OCI-LY3 (cell line): ENCODE measurements at regions not wholly inside any gene's neighbourhood (a gene's known extent, or its start where the extent isn't known, plus 50 kb on each side); places are given as distances from the start of the nearest gene placed in this dataset.
"Not testable (repeated sequence)": the region's sequence is repeated elsewhere in the genome, so short reads cannot be mapped to it uniquely, and the experiment has no call there.

Source experiments
- H2AFZ ChIP-seq: fragments of 200-600, 300-600 bp; shearing (Covaris generic); 2 replicates; pipeline ENCODE4 v1.6.0; 2014; ENCODE audit warnings: antibody characterized with exemption, low read depth, low read length
- H3K27ac ChIP-seq: fragments of 200-600, 300-600 bp; sonication (generic); 2 replicates; pipeline ENCODE4 v1.5.1; 2014; ENCODE audit warnings: mild to moderate bottlenecking, low read length, moderate library complexity, mixed read lengths
- H3K27me3 ChIP-seq: fragments of 200-600, 300-600 bp; sonication (generic); 2 replicates; pipeline ENCODE4 v1.6.1; 2014; ENCODE audit warnings: low read depth, low read length, mixed read lengths
- H3K36me3 ChIP-seq: fragments of 200-600, 300-600 bp; sonication (generic); replicated peaks from 2 replicates; pipeline ENCODE3; 2014; ENCODE audit warnings: low read depth, low read length, mixed read lengths
- H3K4me1 ChIP-seq: fragments of 300-600, 200-600 bp; sonication (generic); 2 replicates; pipeline ENCODE4 v1.6.1; 2014; ENCODE audit warnings: low read length, mixed read lengths
- H3K4me2 ChIP-seq: fragments of 200-600, 300-600 bp; sonication (generic); 2 replicates; pipeline ENCODE4 v1.6.1; 2014; ENCODE audit warnings: low read length, mixed read lengths
- H3K4me3 ChIP-seq: fragments of 300-600, 200-600 bp; sonication (generic); 2 replicates; pipeline ENCODE4 v1.5.1; 2014; ENCODE audit warnings: antibody characterized with exemption, mild to moderate bottlenecking, low read length, moderate library complexity
- H3K79me2 ChIP-seq: fragments of 300-600, 200-600 bp; shearing (Covaris generic); 2 replicates; pipeline ENCODE4 v1.6.1; 2014; ENCODE audit warnings: mild to moderate bottlenecking, low read length, mixed read lengths
- H3K9ac ChIP-seq: fragments of 300-600, 200-600 bp; shearing (Covaris generic); 2 replicates; pipeline ENCODE4 v1.6.0; 2014; ENCODE audit warnings: mild to moderate bottlenecking, low read length, moderate library complexity
- H3K9me3 ChIP-seq: fragments of 200-600, 300-600 bp; shearing (Covaris generic); 2 replicates; pipeline ENCODE4 v1.6.1; 2014; ENCODE audit warnings: low read length, mixed read lengths; ENCODE audit not compliant: insufficient read depth
- H4K20me1 ChIP-seq: fragments of 200-600, 300-600 bp; sonication (generic); 2 replicates; pipeline ENCODE4 v1.6.1; 2016; ENCODE audit warnings: low read length, mixed read lengths; ENCODE audit not compliant: insufficient read depth
- EZH2phosphoT487 ChIP-seq: fragments of 200-600 bp; shearing (Covaris generic); IDR thresholded peaks from 2 replicates; pipeline ENCODE4 v1.6.1; 2018; ENCODE audit warnings: antibody characterized with exemption, mixed run types, low read depth
- TF ChIP-seq, protein P1 (sequence below): fragments of 200-600, 300-600 bp; sonication (generic); IDR thresholded peaks from 2 replicates; pipeline ENCODE4 v1.5.1; 2014; ENCODE audit warnings: antibody characterized with exemption, low read length, low read depth

DNA sequence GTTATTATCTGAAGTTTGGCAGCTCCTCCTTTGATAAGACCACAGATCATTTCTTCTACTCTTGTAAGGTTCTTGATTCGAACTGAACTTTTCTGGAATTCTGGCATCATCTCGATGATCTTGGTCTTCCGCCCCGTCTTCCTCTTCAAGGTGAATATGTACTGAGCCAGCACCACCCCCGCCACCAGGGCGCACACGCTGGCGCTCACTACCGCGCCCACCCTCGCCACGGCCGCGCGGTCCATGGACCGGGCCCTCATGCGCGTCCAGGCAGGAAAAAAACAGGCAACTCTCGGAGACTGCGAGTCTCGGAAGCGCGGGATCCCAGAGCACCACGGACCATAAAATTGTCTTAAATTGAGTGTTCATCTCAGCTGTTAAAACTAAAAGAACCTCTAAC lies 458.4 kb upstream of the NDST3 start:
- Histone ChIP-seq H2AFZ (no peak overlapping the region), H4K20me1 (no peaks in the 10 kb centered on the region), H3K4me1 (no peaks in the 10 kb centered on the region), H3K79me2 (no peaks in the 10 kb centered on the region), H3K4me2 (no peak overlapping the region), H3K9me3 (no peaks in the 10 kb centered on the region), H3K27me3 (no peaks in the 10 kb centered on the region), H3K4me3 (no peak overlapping the region), H3K36me3 (no peaks in the 10 kb centered on the region), H3K27ac (no peak overlapping the region), H3K9ac (no peak overlapping the region)
- no peak for TF ChIP-seq EZH2phosphoT487
- TF ChIP-seq, protein P1, sequence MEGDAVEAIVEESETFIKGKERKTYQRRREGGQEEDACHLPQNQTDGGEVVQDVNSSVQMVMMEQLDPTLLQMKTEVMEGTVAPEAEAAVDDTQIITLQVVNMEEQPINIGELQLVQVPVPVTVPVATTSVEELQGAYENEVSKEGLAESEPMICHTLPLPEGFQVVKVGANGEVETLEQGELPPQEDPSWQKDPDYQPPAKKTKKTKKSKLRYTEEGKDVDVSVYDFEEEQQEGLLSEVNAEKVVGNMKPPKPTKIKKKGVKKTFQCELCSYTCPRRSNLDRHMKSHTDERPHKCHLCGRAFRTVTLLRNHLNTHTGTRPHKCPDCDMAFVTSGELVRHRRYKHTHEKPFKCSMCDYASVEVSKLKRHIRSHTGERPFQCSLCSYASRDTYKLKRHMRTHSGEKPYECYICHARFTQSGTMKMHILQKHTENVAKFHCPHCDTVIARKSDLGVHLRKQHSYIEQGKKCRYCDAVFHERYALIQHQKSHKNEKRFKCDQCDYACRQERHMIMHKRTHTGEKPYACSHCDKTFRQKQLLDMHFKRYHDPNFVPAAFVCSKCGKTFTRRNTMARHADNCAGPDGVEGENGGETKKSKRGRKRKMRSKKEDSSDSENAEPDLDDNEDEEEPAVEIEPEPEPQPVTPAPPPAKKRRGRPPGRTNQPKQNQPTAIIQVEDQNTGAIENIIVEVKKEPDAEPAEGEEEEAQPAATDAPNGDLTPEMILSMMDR = no peak

DNA sequence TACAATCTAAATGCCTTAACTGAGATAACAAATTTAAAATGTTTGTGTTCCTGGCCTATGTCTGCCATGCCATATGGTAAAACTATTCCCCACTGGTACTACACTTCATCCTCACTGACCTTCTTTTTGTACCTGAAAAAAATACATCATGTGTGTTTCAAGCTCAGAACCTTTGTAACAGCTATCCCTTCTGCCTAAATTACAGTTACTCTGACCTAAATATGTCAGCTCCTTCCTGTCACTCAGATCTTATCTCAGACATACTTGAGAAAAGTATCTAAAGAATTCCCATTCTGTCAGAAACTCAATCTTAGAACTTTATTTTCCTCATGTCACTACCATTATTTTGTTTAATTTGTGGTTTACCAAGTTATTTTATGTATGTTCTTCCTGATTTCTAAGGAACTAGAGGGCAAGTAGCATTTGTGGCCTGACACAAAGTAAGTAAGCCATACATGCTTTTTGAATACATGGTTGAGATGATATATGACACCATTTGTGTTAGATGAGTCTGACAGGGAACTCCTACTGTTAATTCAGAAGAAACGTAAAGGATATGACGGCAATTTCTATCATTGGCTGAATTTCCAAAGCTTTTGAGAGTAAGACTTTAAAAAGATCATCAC lies 456.5 kb upstream of the NDST3 start:
- no peaks in the 10 kb centered on the region for H3K9me3 ChIP-seq
- H4K20me1 ChIP-seq = no peaks in the 10 kb centered on the region
- H3K4me1 ChIP-seq = no peaks in the 10 kb centered on the region
- H3K4me3 ChIP-seq = no peak overlapping the region
- no peak overlapping the region for H2AFZ ChIP-seq
- no peak overlapping the region for H3K4me2 ChIP-seq
- no peak for TF ChIP-seq EZH2phosphoT487
- TF ChIP-seq, protein P1 = no peak
- no peak overlapping the region for H3K27ac ChIP-seq
- H3K9ac ChIP-seq = no peak overlapping the region
- no peaks in the 10 kb centered on the region for H3K36me3 ChIP-seq
- no peaks in the 10 kb centered on the region for H3K27me3 ChIP-seq
- H3K79me2 ChIP-seq = no peaks in the 10 kb centered on the region

DNA sequence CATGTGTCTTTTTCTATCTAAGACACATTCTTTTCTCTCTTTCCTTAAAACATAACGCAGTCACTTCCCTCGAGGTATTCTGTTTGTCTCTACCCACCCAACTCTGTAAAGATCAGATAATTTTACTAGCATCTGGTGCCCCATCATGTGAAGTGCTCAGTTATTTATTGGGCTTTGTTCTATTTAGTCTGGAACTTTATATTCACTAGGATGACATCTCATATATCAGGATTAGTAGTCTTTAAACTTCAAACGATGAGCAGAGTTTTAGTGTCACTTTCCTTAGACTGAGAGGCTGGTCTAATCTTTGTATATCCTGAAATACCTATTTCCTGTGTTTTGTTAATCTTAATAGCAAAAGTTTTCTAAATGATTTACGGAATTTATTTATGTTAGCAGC lies 445.5 kb upstream of the NDST3 start:
- Histone ChIP-seq H3K27me3 (no peaks in the 10 kb centered on the region), H3K9me3 (no peaks in the 10 kb centered on the region), H3K27ac (no peak overlapping the region), H3K36me3 (no peaks in the 10 kb centered on the region), H3K4me3 (no peak overlapping the region), H3K4me1 (no peaks in the 10 kb centered on the region), H3K79me2 (no peaks in the 10 kb centered on the region), H2AFZ (no peak overlapping the region), H3K9ac (no peak overlapping the region), H3K4me2 (no peak overlapping the region), H4K20me1 (no peaks in the 10 kb centered on the region)
- TF ChIP-seq, protein P1 = no peak
- no peak for TF ChIP-seq EZH2phosphoT487

DNA sequence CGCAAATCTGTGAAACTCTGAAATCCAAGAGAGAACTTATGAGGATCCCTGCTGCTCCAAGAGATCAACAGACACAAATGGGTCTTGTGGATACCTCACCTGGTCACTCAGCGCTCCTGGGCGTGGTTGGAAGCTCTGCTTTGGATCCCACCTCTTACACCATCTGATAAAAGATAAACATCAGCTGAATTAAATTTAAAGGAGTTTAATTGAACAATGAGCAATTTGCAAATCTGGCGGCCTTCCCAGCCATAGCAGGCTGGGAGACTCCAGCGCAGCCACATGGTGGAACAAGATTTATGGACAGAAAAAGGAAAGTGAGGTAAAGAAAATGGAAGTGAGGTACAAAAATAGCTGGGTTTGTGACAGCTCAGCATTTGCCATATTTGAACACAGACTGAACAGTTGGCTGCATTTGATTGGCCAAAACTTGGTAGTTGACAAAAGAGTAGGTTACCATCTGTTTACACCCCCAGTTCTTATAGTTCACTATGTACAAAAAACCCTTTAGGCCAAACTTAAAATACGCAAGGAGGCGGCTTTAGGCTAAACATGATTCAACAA lies 437.3 kb upstream of the NDST3 start:
- H3K9me3 ChIP-seq = no peaks in the 10 kb centered on the region
- TF ChIP-seq, protein P1 = no peak
- TF ChIP-seq EZH2phosphoT487 = no peak
- no peaks in the 10 kb centered on the region for H3K4me1 ChIP-seq
- H3K27ac ChIP-seq = no peak overlapping the region
- no peak overlapping the region for H2AFZ ChIP-seq
- H3K9ac ChIP-seq = no peak overlapping the region
- no peaks in the 10 kb centered on the region for H3K79me2 ChIP-seq
- H3K36me3 ChIP-seq = no peaks in the 10 kb centered on the region
- H3K4me3 ChIP-seq = no peak overlapping the region
- H3K27me3 ChIP-seq = no peaks in the 10 kb centered on the region
- no peaks in the 10 kb centered on the region for H4K20me1 ChIP-seq
- H3K4me2 ChIP-seq = no peak overlapping the region

DNA sequence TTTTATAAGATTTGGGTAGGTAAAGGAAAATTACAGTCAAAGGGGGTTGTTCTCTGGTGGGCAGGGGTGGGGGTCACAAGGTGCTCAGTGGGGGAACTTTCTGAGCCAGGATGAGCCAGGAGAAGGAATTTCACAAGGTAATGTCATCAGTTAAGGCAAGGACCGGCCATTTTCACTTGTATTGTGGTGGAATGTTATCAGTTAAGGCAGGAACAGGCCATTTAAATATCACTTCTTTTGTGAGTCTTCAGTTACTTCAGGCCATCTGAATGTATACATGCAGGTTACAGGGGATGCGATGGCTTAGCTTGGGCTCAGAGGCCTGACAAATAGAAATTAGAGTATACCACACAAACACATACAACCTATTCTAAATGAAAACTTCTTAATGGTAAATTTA lies 434.9 kb upstream of the NDST3 start:
- not testable (repeated sequence) for H3K4me3 ChIP-seq, H3K4me1 ChIP-seq, H4K20me1 ChIP-seq, H3K36me3 ChIP-seq, H3K79me2 ChIP-seq, H2AFZ ChIP-seq, H3K27ac ChIP-seq, H3K27me3 ChIP-seq, H3K4me2 ChIP-seq, H3K9me3 ChIP-seq, H3K9ac ChIP-seq

DNA sequence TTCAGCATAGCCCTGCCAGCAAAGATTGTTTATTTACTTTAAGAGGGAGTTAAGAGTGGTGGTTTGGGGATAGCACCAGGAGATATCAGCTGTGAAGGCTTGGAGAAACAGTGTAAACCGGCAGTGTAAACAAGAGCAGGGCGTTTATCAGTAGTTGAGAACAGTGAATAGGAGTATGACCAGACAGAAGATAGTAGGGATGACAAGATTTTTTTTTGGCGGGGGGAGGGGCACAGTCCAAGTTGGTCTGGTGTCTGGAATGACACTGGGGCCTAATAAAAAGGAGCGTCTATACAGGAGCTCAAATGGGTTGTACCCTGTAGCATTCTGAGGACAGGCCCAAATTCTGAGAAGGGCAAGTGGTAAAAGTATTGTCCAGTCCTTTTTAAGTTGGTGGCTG lies 433.4 kb upstream of the NDST3 start:
- H4K20me1 ChIP-seq, H3K4me2 ChIP-seq: not testable (repeated sequence)

More for the DNA sequence above, 433.4 kb upstream of the NDST3 start:
- not testable (repeated sequence) for H3K4me1 ChIP-seq, H3K27me3 ChIP-seq, H2AFZ ChIP-seq, H3K4me3 ChIP-seq, H3K27ac ChIP-seq, H3K79me2 ChIP-seq, H3K9me3 ChIP-seq, H3K9ac ChIP-seq, H3K36me3 ChIP-seq
